ENCODE measurements at regions not wholly inside any gene's neighbourhood (a gene's known extent, or its start where the extent isn't known, plus 50 kb on each side); places are given as distances from the start of the nearest gene placed in this dataset.

DNA sequence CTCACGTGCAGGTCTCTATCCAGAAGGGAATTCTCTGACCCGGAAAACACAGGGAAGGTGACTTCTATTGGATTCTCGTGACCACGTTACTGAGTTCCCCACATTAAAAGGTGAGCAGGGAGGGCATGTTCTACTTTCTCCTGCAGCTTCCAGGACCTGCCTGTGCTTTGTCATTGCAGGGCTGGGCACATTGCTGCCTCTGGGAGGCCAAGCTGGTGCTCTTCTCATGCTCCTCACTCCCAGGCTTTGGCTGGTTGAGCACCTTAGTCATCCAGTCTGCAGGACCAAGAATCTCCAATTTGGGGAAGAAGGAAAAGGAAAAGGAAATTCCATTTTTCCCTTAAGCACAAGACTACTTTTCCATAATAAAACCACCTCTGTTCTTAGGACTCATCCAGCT, 86.5 kb upstream of the TMEM72 start:
- Mint-ChIP-seq H3K4me3 (ENCODE audit: unreplicated experiment) (no peak overlapping the region), H3K27me3 (ENCODE audit: low read depth) (no peaks in the 10 kb centered on the region), H3K36me3 (ENCODE audit: low read depth) (peaks cover 1% of the 10 kb centered on the region), H3K27ac (ENCODE audit: unreplicated experiment) (no peak overlapping the region), H3K4me1 (ENCODE audit: low read depth) (peaks cover 23% of the 10 kb centered on the region), H3K9me3 (ENCODE audit: low read depth) (peaks cover 7% of the 10 kb centered on the region)
- TF ChIP-seq, protein P1, sequence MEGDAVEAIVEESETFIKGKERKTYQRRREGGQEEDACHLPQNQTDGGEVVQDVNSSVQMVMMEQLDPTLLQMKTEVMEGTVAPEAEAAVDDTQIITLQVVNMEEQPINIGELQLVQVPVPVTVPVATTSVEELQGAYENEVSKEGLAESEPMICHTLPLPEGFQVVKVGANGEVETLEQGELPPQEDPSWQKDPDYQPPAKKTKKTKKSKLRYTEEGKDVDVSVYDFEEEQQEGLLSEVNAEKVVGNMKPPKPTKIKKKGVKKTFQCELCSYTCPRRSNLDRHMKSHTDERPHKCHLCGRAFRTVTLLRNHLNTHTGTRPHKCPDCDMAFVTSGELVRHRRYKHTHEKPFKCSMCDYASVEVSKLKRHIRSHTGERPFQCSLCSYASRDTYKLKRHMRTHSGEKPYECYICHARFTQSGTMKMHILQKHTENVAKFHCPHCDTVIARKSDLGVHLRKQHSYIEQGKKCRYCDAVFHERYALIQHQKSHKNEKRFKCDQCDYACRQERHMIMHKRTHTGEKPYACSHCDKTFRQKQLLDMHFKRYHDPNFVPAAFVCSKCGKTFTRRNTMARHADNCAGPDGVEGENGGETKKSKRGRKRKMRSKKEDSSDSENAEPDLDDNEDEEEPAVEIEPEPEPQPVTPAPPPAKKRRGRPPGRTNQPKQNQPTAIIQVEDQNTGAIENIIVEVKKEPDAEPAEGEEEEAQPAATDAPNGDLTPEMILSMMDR (IDR thresholded peaks at IDR 0.05): no peak
- no peak for DNase-seq (ENCODE audit: low spot score)

DNA sequence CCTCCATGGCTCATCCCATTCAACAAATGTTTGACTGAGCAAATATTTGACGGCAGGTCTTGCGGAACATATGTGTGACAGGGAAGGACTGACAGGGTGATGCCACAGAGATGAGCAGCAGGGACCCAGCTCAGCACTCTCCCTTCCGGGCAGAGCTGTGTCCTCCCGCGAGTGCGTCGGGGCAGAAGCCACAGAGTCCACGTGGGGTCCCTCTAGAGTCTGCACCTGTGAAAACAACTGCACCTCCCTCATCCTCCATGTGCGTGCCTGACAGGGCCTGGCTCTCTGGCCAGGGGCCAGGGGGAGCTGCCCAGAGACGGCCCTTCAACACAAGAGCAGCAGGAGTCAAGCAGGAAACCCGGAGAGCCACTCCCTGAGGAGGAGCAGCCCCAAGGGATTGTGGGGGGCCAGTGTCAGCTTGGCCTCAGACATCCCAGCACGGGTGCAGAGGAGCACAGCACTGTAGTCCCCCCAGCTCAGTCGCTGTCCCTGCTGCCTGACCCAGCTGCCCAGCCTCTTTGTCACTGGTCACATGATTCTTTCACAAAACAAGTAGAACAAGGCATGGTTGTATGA, 83.6 kb upstream of the TMEM72 start:
- peaks cover 1% of the 10 kb centered on the region for H3K36me3 Mint-ChIP-seq (ENCODE audit: low read depth)
- no peak for DNase-seq (ENCODE audit: low spot score)
- no peak overlapping the region for H3K4me3 Mint-ChIP-seq (ENCODE audit: unreplicated experiment)
- peaks cover 7% of the 10 kb centered on the region for H3K9me3 Mint-ChIP-seq (ENCODE audit: low read depth)
- peak overlapping the region; percentile 5 for H3K27ac Mint-ChIP-seq (ENCODE audit: unreplicated experiment)
- peaks cover 30% of the 10 kb centered on the region for H3K4me1 Mint-ChIP-seq (ENCODE audit: low read depth)
- H3K27me3 Mint-ChIP-seq (ENCODE audit: low read depth): no peaks in the 10 kb centered on the region
- TF ChIP-seq, protein P1 (IDR thresholded peaks at IDR 0.05): no peak

DNA sequence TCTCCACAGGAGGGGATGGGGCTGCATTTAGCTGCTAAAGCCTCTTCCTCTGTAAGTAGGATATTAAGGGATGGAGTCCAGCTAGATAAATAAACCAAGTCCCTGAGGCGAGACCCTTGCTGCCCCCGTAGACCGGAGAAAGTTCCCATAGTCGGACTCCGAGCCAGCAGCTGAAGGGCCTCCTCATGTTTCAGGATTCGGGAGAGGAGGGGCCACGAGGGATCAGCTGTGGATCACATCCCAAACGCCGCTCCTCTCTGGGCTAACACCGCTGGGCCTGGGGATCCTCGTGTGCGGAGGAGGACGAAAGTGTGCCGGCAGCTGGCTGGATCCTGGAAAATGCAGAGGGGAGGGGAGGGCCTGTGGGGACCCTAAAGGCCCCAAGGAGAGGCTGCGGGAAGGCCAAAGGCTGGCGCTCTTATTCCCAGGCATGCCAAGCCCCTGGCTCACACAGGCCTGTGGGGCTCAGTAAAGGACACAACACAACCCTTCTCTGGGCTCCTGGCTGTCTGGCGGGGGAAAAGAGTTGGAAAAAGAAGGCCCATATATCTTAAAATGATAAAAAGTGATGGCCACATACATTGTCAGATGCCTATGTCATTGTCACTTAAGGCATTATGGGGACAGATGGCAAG, 82.5 kb upstream of the TMEM72 start:
- TF ChIP-seq, protein P1 (IDR thresholded peaks at IDR 0.05): no peak
- DNase-seq (ENCODE audit: low spot score): no peak
- Mint-ChIP-seq H3K4me1 (ENCODE audit: low read depth) (peaks cover 30% of the 10 kb centered on the region), H3K27me3 (ENCODE audit: low read depth) (no peaks in the 10 kb centered on the region), H3K27ac (ENCODE audit: unreplicated experiment) (peak overlapping the region; percentile 39), H3K9me3 (ENCODE audit: low read depth) (peaks cover 7% of the 10 kb centered on the region), H3K36me3 (ENCODE audit: low read depth) (peaks cover 1% of the 10 kb centered on the region), H3K4me3 (ENCODE audit: unreplicated experiment) (no peak overlapping the region)

DNA sequence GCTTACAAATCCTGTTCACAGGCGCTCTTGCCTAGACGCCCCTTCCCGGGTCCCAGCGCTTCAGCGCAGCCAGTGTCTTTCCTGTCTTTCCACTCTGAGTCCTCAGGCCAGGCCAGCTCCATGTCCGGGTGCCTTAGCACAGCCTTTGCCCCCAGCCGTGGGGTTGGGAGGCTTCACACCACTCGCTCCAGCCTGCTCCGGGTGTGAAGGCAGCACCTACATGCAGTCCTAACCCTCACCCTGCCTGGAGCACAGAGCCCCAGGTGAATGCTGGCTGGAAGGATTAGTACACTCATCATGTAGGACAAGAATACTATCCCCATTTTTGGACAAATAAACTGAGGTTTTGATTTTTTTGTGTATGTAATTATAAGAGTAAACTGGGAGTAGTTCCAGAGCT, 81.7 kb upstream of the TMEM72 start:
- no peak overlapping the region for H3K4me3 Mint-ChIP-seq (ENCODE audit: unreplicated experiment)
- peaks cover 4% of the 10 kb centered on the region for H3K9me3 Mint-ChIP-seq (ENCODE audit: low read depth)
- no peak overlapping the region for H3K27ac Mint-ChIP-seq (ENCODE audit: unreplicated experiment)
- TF ChIP-seq, protein P1 (IDR thresholded peaks at IDR 0.05): no peak
- H3K36me3 Mint-ChIP-seq (ENCODE audit: low read depth): peaks cover 1% of the 10 kb centered on the region
- DNase-seq (ENCODE audit: low spot score): no peak
- H3K4me1 Mint-ChIP-seq (ENCODE audit: low read depth): peaks cover 30% of the 10 kb centered on the region
- H3K27me3 Mint-ChIP-seq (ENCODE audit: low read depth): no peaks in the 10 kb centered on the region

DNA sequence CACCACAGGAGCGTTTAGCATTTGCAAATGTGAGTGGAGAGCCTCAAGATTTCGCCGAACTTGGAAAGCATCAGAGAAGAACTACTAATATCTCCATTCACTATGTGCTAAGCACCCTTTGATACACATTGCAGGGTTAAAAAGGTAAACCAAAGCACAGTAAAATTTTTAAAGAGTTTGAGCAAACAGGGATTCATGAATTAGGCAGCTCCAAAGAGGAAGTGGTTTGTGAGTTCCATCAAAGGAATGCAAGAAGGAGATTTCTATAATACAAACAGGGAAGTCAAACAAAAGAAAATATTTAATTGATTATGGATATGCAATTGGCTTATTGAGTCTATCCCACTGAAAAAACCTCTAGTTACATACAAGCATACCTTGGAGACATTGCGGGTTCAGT, 81.1 kb upstream of the TMEM72 start:
- TF ChIP-seq, protein P1 (IDR thresholded peaks at IDR 0.05): no peak
- H3K27me3 Mint-ChIP-seq (ENCODE audit: low read depth): no peaks in the 10 kb centered on the region
- no peaks in the 10 kb centered on the region for H3K36me3 Mint-ChIP-seq (ENCODE audit: low read depth)
- H3K4me3 Mint-ChIP-seq (ENCODE audit: unreplicated experiment): no peak overlapping the region
- no peaks in the 10 kb centered on the region for H3K9me3 Mint-ChIP-seq (ENCODE audit: low read depth)
- no peak for DNase-seq (ENCODE audit: low spot score)
- peak overlapping the region; percentile 29 for H3K27ac Mint-ChIP-seq (ENCODE audit: unreplicated experiment)
- H3K4me1 Mint-ChIP-seq (ENCODE audit: low read depth): peaks cover 30% of the 10 kb centered on the region

All from chondrocyte (in vitro differentiated cells).